GM18520 (cell line): ENCODE measurements at regions not wholly inside any gene's neighbourhood (a gene's known extent, or its start where the extent isn't known, plus 50 kb on each side); places are given as distances from the start of the nearest gene placed in this dataset.

Experiments used
- ATAC-seq: cut with Tn5 transposase; IDR thresholded peaks from one replicate; pipeline ENCODE4 v1.9.1; 2021; ENCODE audit not compliant: unreplicated experiment

DNA sequence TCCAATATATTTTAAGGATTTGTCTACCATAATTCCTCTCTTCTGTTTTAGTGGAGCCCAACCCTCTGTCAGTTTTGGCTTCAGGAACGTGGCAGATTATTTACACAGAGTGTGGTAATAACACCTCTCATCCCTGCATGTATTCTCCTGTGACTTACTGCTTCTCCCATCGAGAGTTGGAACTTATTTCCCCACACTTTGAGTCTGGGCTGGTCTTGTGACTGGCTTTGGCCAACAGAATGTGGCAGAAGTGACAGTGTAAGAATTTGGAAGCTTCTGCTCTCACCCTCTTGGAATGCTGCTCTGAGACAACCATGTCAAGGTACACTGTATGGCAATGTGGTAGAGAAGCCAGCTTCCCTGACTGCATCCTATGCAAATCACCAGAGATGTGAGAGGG, 407.7 kb downstream of the EPM2A start:
- no peak for ATAC-seq

DNA sequence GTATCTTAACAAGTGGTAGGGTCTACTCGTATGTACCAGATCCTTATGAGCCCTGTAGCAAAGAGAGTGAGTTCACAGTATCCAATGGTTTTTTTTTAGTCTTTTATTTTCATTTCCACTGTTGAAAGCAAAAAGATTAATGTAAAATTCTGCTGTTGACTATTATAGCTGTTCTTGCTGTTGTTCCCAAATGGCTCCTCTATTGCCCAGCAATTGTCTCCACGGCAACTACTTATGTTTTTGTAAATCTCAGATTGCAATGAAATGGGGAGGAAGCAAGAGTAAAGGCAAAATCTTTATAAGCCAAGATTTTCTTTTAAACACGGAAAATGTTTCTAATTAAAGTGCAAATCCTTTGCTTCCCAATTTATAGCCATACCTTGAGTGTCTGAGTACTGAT, 406.1 kb downstream of the EPM2A start:
- no peak for ATAC-seq

DNA sequence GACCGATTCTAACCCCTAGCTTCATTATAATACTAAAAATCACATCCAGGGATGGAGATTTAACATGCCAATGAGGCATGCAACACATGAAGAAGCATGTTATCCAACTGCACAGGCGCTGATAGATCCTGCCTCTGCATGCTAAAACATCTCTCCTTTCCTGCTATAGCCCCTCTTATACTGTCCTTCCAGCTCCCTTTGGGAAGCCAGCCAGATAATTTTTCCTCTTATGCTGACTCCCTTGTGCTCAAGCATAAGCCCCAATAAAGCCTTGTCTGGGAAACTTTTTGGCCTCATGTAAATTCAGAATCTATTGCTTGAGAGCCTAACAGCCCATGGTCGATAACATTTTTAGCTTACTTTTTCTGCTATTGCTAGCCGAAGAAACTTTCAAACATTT, 404.3 kb downstream of the EPM2A start:
- ATAC-seq: no peak

DNA sequence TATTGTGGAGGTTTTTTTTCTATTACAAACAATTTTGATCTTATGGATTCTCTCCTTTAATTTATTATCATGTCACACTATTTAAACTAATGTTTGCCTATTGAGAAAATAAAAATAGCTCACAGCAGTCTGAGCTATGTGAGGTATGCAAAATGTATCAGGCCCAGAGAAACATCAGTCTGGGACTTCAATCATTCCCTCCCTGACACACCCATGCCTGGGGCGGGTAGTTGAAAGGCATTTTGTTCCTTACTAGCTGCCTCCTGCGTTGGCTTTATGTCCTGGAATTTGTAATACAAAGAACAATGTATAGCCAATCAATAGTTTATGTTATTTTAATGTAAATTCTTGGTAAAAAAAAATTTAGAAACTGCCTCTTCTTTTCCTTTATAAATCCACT, 403.3 kb downstream of the EPM2A start:
- ATAC-seq: no peak

DNA sequence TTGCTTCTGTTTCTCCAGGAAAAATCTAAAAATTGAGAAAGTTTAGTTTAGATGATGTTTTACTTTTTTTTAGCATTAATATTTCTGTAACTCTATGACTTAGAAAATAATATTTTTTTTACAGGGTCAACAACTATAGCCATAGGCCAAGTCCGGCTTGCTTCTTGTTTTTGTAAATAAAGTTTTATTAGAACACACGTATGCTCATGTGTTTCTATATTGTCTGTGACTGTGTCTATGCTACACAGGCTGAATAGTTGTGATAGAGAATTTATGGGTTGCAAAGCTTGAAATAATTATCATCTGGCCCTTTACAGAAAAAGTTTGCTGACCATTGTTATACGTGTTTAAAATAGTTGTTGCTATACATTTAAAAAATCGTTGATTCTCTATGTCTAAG, 399.2 kb downstream of the EPM2A start:
- ATAC-seq: no peak

DNA sequence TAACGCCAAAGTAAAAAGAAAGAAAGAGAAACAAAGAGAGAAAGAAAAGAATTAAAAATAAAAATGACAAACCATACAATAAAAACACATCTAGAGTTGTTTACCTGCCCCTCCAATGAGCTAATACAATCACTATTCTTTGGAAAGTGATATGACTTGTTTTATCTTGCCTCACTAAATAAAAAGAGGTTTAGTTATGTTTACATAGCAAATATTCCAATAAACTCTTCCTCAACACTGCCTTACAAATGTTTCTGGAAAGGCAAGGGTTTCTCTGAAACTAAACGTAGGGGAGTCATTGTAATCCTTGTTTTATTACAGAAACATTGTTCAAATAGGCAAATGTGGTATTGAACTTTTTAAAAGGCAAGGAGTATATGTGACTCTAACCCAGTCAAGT, 396.2 kb downstream of the EPM2A start:
- no peak for ATAC-seq

DNA sequence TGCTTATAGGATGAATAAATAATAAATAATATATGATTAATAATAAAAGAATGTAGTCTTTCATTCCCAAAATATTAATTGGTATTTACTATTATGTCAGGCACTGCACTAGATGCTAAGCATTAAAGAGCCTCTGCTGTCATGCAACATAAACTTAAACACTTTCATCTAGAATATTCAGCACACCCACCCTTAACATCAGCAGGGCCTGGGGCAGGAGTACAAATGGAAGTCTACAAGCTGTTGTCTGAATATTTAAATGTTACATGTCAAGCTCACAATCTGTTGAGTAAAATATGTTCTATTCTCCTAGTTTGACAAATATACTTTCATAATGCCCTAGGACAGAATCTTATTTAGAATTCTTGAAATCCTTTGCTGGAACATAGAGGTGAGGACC, 395.1 kb downstream of the EPM2A start:
- ATAC-seq: no peak

DNA sequence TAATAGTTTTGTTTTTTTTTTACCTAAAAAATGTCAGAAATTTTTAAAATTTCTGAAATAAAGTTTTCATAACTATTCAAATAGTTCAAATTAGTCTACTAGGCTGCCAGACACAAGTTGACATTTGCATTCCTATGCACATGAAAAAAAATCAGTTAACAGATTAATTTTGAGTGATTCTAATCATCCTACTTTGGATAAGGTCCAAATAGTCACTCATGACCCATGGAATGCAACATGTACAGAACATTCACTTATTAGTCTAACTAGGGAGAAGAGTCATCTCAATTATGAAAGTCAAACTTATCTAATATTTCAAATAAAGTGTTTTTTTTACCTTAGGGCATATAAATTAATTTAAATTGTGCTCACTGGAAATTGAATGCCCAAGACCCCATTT, 390.2 kb downstream of the EPM2A start:
- no peak for ATAC-seq

DNA sequence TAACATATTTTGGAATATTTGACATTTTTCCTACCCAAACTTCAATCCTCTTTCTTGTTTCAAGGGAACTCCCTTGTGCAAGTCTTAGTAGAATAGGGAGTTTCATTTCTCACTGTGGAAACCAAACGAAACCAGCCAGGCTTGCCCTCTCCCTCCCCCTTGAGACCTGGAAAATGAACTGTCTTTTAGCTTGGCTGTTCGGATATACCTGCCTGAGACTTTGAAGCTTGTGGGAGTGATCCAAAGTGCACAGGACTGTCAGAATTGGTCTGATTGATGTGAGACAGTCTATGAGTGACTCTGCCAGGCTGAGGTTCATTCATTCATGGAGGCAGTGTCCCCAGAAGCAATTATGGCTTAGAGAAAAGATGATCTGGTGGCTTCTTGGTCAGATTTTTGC, 388.1 kb downstream of the EPM2A start:
- ATAC-seq: no peak

DNA sequence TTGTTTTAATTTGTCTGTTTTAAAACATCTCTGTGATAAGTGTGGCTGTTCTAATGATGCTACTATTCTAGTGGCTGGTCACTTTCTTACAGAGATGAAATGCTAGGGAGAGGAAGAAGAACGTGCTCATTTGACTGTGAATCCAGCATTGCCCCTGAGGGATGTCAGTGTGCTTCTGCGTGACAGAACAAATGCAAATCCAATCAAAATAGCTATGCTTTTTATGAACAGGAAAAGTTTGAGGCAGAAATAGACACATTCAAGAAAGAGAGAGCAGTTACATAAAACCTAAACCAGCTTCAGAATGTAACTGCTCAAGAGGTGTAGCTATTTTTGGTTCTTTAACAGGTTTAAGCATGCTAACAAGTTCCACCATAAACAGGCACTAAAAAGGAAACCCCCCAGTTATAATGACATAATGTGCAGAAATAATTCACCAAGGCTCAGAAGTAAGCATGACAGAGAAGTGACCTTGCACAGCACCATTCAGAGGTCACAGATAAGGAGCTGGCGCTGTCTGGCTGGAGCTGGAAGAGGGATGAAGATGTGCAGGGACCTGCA, 385.3 kb downstream of the EPM2A start:
- ATAC-seq: peak; percentile 78

DNA sequence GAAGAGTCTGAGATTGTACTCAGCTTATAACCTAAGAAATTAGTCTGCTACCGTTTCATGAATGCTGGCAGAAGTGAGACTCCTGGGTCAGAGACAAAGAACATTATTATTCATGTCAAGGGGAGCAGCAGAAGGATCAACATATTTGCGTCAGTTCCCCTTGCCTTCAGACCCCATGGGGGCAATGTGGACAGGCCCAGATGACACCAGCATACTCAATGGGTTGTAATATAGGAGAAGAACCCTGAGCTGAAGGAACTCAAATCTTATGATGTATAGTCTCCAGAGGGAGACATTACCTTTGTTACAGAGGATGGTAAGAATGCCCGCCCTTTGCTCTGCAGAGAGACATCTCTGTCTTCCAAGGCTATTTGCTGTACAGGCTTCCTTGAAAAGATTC, 384.4 kb downstream of the EPM2A start:
- no peak for ATAC-seq

DNA sequence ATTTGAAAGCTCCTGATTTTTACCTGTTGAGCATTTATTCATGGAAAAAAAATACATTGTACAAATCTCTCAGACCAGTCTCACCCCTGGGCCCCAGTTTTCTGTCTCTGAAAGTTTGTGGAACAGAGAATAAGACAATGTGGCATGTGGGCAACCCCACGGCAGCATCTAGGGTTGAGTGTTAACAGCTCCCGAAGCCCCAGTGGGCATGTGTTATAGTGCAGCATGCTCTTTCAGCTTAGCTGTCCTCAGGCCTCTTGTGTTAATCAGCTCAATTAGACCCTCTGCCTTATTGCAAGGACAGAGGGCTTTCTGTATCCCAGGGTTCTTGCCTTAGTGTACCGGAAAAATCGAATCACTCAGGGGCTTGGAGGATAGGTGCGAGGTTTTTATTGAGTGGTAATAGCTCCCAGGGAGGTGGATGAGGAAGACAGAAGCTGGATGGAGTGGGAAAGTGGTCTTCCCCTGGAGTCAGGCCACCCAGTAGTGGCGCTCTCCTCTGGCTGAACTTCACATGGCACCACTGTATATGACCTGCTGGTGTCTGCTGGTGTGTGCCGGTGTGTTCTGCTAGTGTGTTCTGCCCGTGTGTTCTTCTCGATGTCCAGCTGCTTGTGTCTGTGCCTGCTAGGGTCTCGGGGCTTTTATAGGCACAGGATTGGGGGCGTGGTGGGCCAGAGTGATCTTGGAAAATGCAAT, 382.8 kb downstream of the EPM2A start:
- no peak for ATAC-seq

DNA sequence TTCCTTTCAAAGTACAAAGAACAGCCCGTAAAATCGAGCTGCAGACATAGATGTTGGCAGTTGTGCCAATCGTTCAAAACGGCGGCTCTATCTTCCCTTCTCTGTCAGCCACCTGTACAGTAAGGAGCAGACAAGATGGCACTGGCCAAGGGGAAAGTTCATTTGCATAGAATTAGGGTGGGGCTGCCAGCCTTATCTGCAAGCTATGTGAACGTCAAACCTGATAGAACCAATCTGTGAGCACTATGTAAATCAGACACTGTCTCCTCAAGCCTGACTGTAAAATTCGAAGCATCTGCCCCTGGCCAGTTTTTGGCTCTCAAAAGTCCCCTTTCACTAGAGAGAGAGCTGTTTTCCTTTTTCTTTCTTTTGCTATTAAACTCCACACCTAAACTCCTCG, 374.5 kb downstream of the EPM2A start:
- no peak for ATAC-seq

DNA sequence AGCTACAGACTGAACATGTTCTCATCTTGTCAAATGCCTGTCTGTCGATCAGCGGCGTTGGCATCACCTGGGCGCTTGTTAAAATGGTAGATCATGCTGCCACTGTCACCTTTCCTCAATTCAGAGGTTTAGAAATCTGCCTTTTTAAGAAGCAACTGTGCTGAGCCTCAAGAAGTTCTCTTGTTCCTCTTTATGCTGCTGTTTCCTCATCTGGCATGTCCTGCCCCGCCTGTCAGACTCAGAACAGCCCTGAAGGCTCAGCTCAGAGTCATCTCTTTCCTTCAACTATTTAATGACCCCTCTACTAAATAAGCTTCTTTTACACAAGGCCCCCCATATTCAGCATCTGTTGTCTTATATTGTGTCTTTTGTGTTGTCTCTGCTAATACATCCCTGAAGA, 368.2 kb downstream of the EPM2A start:
- ATAC-seq: no peak

DNA sequence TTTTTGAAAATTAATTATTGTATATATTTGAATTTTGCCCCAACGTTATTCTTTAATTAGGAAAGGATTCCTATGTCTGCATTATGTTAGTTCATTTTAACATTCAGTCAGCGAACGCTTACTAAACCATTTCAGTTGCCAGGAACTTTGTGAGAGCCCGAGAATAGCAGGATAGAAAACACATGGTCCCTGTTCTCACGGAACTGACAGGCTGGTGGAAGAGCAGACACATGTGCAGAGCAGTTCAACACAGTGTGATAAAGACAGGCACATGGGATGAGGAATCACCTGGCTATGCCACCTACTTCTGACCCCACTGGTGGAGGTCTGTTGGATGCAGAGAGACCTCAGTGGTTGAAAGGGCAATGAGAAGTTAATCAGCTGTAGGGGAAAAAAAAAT, 367.2 kb downstream of the EPM2A start:
- ATAC-seq: no peak

DNA sequence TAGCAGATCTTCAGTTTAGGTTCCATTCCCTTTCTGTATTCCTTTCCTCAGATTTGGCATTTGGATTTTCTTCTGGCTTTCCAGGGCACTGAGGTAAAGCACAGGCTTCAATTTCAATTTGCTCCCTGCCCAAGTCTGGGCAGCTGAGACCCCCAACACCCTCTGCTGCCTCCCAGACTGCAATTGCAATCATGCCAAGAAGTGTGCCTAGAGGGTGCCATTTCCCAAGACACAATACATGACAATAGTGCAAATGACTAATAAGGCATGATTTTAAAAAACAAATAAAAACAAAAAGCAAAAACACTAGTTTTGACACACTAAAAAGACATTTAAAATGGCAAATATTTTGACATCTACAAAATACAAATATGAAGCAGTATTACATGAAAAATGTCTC, 364.8 kb downstream of the EPM2A start:
- ATAC-seq: no peak

DNA sequence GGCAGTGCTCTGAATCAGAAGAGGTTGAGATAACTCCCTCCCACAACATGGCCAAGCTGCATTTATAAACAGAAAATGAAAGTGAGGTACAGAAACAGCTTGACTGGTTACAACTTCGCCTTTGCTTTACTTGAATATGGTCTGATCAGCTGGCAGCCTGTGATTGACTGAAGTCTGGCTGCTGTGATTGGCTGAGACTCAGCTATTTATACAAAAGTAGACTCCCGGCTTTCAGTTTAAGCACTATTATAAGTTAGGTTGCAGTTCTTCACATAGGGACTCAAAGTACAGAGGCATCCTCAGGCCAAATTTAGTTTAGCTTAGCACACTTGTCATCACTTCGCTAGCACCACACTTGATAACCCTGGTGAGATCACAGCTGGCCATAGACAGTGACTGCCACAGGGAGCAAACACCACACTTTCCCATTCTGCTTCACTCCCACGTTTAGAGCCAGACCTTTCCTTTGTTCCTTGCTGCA, 362.6 kb downstream of the EPM2A start:
- ATAC-seq: peak; percentile 99

DNA sequence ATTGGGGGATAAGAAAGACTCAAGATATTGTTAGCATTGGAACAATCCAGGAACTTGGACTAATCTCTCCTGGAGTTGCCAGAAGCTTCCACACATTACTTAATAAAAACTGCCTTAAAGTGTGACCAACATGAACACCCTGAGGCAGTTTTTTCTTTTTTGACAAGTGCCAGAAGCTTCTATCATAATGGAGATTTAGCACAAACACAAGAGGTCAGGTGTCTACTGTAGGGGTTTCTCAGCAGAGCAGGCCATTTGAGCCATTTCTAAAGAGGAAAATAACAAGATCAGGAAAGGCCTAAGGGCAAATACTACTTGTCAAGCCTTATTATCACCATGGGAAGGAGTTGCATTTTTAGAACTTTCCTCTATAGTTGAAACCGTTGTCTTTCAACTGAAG, 361.5 kb downstream of the EPM2A start:
- ATAC-seq: no peak

DNA sequence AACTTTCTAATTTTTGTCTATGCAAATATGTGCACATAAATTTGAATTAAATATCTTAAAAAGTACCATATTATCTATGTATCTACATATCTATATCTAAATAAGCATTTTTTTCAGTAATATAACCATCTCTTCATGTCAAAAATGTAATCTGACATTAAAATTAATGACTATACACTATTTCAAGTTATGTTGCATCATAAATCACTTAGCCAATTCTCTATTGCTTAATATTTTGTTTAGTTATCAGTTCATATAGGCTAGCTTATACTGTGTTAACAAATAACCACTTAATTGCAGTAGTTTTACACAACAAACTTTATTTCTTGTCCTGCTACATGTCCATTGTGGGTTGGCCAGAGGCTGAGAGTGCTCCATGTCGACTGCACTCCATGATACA, 360.8 kb downstream of the EPM2A start:
- ATAC-seq: no peak

DNA sequence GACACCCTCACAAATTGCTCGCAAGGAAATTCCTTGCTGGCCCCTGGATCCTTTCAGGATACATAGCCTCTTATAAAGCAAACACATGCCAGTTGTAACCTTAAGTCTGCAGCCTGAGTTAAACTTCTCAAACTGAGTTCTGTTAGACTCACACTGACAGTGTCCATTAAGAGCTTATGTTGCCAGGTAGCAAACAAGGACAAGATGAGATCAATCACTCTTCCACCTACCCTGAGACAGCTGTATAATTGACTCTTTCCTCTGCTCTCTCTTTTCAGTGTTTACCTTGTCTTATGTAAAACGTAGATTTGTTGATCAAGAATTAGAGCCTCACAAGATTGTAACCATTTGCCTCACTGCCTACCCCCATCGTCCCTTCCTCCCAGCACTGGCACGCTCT, 359.8 kb downstream of the EPM2A start:
- no peak for ATAC-seq

DNA sequence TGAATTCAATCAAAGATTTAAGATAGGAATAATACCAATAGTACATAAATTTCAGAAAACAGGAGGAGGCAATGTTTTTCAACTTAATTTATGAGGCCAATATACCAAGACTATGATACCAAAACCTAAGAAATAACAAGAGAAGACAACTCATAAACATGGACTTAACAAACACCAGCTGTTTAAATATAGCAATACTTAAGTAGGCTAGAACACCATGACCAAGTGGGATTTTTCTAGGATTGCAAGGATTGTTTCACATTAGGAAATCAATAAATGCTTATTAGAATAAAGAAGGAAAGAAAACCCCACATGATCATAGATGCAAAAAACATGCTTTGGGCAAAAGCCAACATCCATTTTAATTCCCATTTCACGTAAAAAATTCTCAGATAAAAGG, 355.1 kb downstream of the EPM2A start:
- ATAC-seq: no peak

DNA sequence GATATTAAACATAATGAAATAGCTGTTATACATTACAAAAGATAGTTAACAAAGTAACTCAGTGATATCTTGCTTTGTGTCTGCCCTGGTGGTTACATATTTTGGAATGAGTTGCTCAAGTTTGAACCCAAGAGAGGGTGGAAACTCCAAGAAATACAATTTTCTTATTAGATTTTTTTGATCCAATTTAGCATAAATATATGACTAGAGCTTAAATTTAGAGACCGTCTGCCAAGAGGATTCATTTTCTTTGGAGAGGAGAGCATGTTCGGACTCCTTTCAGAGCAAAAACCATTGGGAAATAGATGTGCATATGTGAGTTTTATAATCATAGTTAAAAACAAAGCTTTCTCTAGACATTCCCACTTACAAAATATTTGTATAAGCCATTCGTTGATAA, 353.4 kb downstream of the EPM2A start:
- ATAC-seq: no peak

DNA sequence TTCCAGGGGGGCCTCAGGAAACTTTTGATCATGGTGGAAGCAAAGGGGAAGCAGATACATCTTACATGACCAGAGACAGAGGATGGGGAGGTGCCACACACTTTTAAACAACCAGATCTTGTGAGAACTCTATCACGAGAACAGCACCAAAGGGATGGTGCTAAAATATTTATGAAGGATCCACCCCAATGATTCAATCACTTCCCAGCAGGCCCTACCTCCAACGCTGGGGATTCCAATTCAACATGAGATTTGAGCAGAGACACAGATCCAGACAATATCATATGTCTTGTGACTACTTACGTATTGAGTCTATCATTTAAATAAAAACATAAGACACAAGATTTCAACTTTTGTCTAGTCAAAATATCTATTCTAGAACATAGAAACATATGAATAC, 351.9 kb downstream of the EPM2A start:
- no peak for ATAC-seq
